GM23338 (cell line): ENCODE measurements at regions not wholly inside any gene's neighbourhood (a gene's known extent, or its start where the extent isn't known, plus 50 kb on each side); places are given as distances from the start of the nearest gene placed in this dataset.

Source experiments
- ATAC-seq: fragments of 200-7000 bp; cut with Tn5 transposase; 3 replicates; pipeline ENCODE4 v1.9.1; 2020
- DNase-seq: peaks from one replicate; pipeline ENCODE4 v3.0.0-alpha.2; 2015; ENCODE audit warnings: low spot score
- H2AFZ ChIP-seq: fragments of 200-600 bp; sonication (generic); 2 replicates; pipeline ENCODE4 v1.8.0; 2016; ENCODE audit warnings: antibody characterized with exemption, mild to moderate bottlenecking, moderate library complexity
- H3F3A ChIP-seq: fragments of 200-600 bp; sonication (generic); replicated peaks from 2 replicates; pipeline ENCODE4 v1.8.0; 2017; ENCODE audit warnings: antibody characterized with exemption, mixed run types, low read depth
- H3K27ac ChIP-seq: fragments of 200-600 bp; sonication (generic); 2 replicates; pipeline ENCODE4 v1.6.1; 2016; ENCODE audit warnings: low read depth
- H3K27me3 ChIP-seq: fragments of 200-600 bp; sonication (generic); 2 replicates; pipeline ENCODE4 v1.8.0; 2016; ENCODE audit warnings: mild to moderate bottlenecking, mixed run types, moderate library complexity; ENCODE audit not compliant: insufficient read depth
- H3K36me3 ChIP-seq: fragments of 200-600 bp; sonication (generic); 2 replicates; pipeline ENCODE4 v1.8.0; 2016; ENCODE audit warnings: mild to moderate bottlenecking; ENCODE audit not compliant: insufficient read depth
- H3K4me1 ChIP-seq: fragments of 200-600 bp; sonication (generic); 2 replicates; pipeline ENCODE4 v1.8.0; 2016; ENCODE audit warnings: mild to moderate bottlenecking, moderate library complexity; ENCODE audit not compliant: insufficient read depth
- H3K4me2 ChIP-seq: fragments of 200-600 bp; sonication (generic); 2 replicates; pipeline ENCODE4 v1.7.1; 2017; ENCODE audit warnings: mixed run types
- H3K4me3 ChIP-seq: fragments of 200-600 bp; sonication (generic); 2 replicates; pipeline ENCODE4 v1.6.1; 2016; ENCODE audit warnings: mixed run types
- H3K79me2 ChIP-seq: fragments of 200-600 bp; sonication (generic); replicated peaks from 2 replicates; pipeline ENCODE4 v1.8.0; 2017; ENCODE audit warnings: mild to moderate bottlenecking; ENCODE audit not compliant: insufficient read depth
- H3K9me2 ChIP-seq: fragments of 200-600 bp; sonication (generic); 2 replicates; pipeline ENCODE4 v1.8.0; 2017; ENCODE audit not compliant: insufficient read depth
- H4K20me1 ChIP-seq: fragments of 200-600 bp; sonication (generic); replicated peaks from 2 replicates; pipeline ENCODE4 v1.8.0; 2017; ENCODE audit warnings: mild to moderate bottlenecking; ENCODE audit not compliant: insufficient read depth
- H3K27ac Mint-ChIP-seq: 2 replicates; pipeline ENCODE4 v1.8.0; 2020; ENCODE audit warnings: inconsistent platforms, mild to moderate bottlenecking, moderate library complexity, mixed read lengths
- H3K27me3 Mint-ChIP-seq: 3 replicates; pipeline ENCODE4 v1.8.0; 2022; ENCODE audit warnings: low read depth, mild to moderate bottlenecking, moderate library complexity, mixed read lengths, inconsistent platforms; ENCODE audit not compliant: insufficient read depth, poor library complexity
- H3K36me3 Mint-ChIP-seq: 3 replicates; pipeline ENCODE4 v1.8.0; 2021; ENCODE audit warnings: low read depth, mild to moderate bottlenecking, inconsistent platforms, moderate library complexity, mixed read lengths
- H3K4me1 Mint-ChIP-seq: 3 replicates; pipeline ENCODE4 v1.8.0; 2020; ENCODE audit warnings: mild to moderate bottlenecking, inconsistent platforms, mixed read lengths
- H3K4me3 Mint-ChIP-seq: 3 replicates; pipeline ENCODE4 v1.8.0; 2021; ENCODE audit warnings: moderate library complexity, mild to moderate bottlenecking, inconsistent platforms, mixed read lengths
- H3K9me3 Mint-ChIP-seq: 3 replicates; pipeline ENCODE4 v1.8.0; 2020; ENCODE audit warnings: moderate library complexity, mild to moderate bottlenecking, inconsistent platforms, mixed read lengths
- CREB1 ChIP-seq: fragments of 250-450 bp; sonication (Bioruptor Pico); IDR thresholded peaks from 2 replicates; pipeline ENCODE4 v1.5.0; 2020; ENCODE audit warnings: low read depth, mild to moderate bottlenecking, moderate library complexity
- EZH2 ChIP-seq: fragments of 200-600 bp; sonication (generic); IDR thresholded peaks from one replicate; pipeline ENCODE4 v1.8.0; 2017; ENCODE audit warnings: antibody characterized with exemption, mild to moderate bottlenecking, low read depth; ENCODE audit not compliant: unreplicated experiment
- JUNB ChIP-seq: IDR thresholded peaks from one replicate; pipeline ENCODE4 v1.6.1; 2016; ENCODE audit warnings: antibody characterized with exemption; ENCODE audit not compliant: unreplicated experiment
- STAT1 ChIP-seq: IDR thresholded peaks from one replicate; pipeline ENCODE4 v1.6.1; 2016; ENCODE audit warnings: antibody characterized with exemption; ENCODE audit not compliant: unreplicated experiment
- ZNF114 ChIP-seq: fragments of 250-450 bp; sonication (Bioruptor Pico); IDR thresholded peaks from 2 replicates; pipeline ENCODE4 v1.5.0; 2020; ENCODE audit warnings: mild to moderate bottlenecking, moderate library complexity
- ZNF331 ChIP-seq: fragments of 250-450 bp; sonication (Bioruptor Pico); IDR thresholded peaks from 2 replicates; pipeline ENCODE4 v1.5.0; 2020; ENCODE audit warnings: low read depth, mild to moderate bottlenecking, moderate library complexity
- TF ChIP-seq, protein P1 (sequence below): IDR thresholded peaks from 2 replicates; pipeline ENCODE4 v1.6.1; 2016; ENCODE audit warnings: antibody characterized with exemption
- TF ChIP-seq, protein P2 (sequence below), 2 experiments: fragments of 200-600 bp in 1 of 2; sonication (generic) in 1 of 2; conservative IDR thresholded peaks; 2 replicates each; pipeline versions ENCODE4 v1.5.1 to v1.6.1; 2016 to 2017; ENCODE audit warnings: antibody characterized with exemption in 2 of 2, low read depth in 2 of 2, mild to moderate bottlenecking in 2 of 2, moderate library complexity in 1 of 2
- TF ChIP-seq, protein P3 (sequence below): IDR thresholded peaks from one replicate; pipeline ENCODE4 v1.6.1; 2018; ENCODE audit warnings: antibody characterized with exemption; ENCODE audit not compliant: unreplicated experiment

DNA sequence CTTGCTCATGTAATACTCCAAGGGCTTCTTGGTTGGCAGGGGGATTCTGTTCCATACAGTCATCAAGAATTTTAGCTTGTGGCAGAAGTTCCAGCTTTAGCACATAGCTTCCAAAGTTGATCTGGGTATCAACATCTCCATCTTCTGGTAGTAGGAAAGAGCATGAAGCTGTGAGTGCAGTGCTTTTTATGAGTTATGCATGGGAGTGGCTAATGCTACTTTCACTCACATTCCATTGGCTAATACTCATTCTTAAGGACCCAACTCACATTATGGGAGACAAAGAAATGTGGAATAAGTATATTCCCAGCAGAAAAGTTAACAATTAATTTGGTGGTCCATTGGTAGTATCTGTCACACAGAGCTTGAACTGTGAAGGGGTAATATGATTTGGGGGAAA lies 194.2 kb upstream of the CHD1 start (continued):
- TF ChIP-seq, protein P1, sequence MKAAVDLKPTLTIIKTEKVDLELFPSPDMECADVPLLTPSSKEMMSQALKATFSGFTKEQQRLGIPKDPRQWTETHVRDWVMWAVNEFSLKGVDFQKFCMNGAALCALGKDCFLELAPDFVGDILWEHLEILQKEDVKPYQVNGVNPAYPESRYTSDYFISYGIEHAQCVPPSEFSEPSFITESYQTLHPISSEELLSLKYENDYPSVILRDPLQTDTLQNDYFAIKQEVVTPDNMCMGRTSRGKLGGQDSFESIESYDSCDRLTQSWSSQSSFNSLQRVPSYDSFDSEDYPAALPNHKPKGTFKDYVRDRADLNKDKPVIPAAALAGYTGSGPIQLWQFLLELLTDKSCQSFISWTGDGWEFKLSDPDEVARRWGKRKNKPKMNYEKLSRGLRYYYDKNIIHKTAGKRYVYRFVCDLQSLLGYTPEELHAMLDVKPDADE, result no peak

DNA sequence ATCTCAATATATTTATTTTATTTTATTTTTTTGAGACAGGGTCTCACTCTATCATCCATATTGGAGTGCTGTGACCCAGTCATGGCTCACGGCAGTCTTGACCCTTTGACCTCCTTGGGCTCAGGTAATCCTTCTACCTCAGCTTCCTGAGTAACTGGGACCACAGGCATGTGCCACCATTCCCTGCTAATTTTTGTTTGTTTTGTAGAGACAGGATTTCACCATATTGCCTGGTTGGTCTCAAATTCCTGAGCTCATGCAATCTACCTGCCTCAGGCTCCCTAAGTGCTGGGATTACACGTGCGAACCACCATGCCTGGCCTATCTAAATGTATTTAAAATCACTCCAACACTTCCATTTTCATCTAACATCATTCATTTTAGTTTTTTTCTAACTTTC lies 190.5 kb upstream of the CHD1 start:
- H3K4me3 ChIP-seq, result no peak overlapping the region
- no peaks in the 10 kb centered on the region for H3K27me3 ChIP-seq
- H3K9me2 ChIP-seq, result no peaks in the 10 kb centered on the region
- H2AFZ ChIP-seq, result no peak overlapping the region
- H3K79me2 ChIP-seq, result no peaks in the 10 kb centered on the region
- Mint-ChIP-seq H3K9me3 (no peaks in the 10 kb centered on the region), H3K4me3 (no peak overlapping the region), H3K27me3 (peaks cover 2% of the 10 kb centered on the region), H3K4me1 (peaks cover 5% of the 10 kb centered on the region; the same call in 1 of the 3 replicates), H3K27ac (no peak overlapping the region), H3K36me3 (no peaks in the 10 kb centered on the region)
- no peaks in the 10 kb centered on the region for H3K4me1 ChIP-seq
- no peaks in the 10 kb centered on the region for H3K36me3 ChIP-seq
- no peaks in the 10 kb centered on the region for H4K20me1 ChIP-seq
- H3K27ac ChIP-seq, result no peak overlapping the region
- ATAC-seq (no peak), DNase-seq (no peak)
- no peaks in the 10 kb centered on the region for H3F3A ChIP-seq
- TF ChIP-seq, protein P2, sequence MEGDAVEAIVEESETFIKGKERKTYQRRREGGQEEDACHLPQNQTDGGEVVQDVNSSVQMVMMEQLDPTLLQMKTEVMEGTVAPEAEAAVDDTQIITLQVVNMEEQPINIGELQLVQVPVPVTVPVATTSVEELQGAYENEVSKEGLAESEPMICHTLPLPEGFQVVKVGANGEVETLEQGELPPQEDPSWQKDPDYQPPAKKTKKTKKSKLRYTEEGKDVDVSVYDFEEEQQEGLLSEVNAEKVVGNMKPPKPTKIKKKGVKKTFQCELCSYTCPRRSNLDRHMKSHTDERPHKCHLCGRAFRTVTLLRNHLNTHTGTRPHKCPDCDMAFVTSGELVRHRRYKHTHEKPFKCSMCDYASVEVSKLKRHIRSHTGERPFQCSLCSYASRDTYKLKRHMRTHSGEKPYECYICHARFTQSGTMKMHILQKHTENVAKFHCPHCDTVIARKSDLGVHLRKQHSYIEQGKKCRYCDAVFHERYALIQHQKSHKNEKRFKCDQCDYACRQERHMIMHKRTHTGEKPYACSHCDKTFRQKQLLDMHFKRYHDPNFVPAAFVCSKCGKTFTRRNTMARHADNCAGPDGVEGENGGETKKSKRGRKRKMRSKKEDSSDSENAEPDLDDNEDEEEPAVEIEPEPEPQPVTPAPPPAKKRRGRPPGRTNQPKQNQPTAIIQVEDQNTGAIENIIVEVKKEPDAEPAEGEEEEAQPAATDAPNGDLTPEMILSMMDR (conservative IDR thresholded peaks at IDR 0.05; ENCODE audit: low read depth in 2 of 2), result no peak
- TF ChIP-seq ZNF331 (CRISPR knock-in tag), result no peak
- no peak for TF ChIP-seq CREB1
- no peak for TF ChIP-seq EZH2
- TF ChIP-seq JUNB, result no peak
- no peak for TF ChIP-seq ZNF114 (CRISPR knock-in tag)
- TF ChIP-seq, protein P1, result no peak
- TF ChIP-seq, protein P3, sequence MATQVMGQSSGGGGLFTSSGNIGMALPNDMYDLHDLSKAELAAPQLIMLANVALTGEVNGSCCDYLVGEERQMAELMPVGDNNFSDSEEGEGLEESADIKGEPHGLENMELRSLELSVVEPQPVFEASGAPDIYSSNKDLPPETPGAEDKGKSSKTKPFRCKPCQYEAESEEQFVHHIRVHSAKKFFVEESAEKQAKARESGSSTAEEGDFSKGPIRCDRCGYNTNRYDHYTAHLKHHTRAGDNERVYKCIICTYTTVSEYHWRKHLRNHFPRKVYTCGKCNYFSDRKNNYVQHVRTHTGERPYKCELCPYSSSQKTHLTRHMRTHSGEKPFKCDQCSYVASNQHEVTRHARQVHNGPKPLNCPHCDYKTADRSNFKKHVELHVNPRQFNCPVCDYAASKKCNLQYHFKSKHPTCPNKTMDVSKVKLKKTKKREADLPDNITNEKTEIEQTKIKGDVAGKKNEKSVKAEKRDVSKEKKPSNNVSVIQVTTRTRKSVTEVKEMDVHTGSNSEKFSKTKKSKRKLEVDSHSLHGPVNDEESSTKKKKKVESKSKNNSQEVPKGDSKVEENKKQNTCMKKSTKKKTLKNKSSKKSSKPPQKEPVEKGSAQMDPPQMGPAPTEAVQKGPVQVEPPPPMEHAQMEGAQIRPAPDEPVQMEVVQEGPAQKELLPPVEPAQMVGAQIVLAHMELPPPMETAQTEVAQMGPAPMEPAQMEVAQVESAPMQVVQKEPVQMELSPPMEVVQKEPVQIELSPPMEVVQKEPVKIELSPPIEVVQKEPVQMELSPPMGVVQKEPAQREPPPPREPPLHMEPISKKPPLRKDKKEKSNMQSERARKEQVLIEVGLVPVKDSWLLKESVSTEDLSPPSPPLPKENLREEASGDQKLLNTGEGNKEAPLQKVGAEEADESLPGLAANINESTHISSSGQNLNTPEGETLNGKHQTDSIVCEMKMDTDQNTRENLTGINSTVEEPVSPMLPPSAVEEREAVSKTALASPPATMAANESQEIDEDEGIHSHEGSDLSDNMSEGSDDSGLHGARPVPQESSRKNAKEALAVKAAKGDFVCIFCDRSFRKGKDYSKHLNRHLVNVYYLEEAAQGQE, result no peak
- TF ChIP-seq STAT1, result no peak
- H3K4me2 ChIP-seq, result no peak overlapping the region
